Loucy (cell line): ENCODE measurements at regions not wholly inside any gene's neighbourhood (a gene's known extent, or its start where the extent isn't known, plus 50 kb on each side); places are given as distances from the start of the nearest gene placed in this dataset.

Source experiments
- CTCF ChIP-seq: fragments of 200-600 bp; sonication (generic); conservative IDR thresholded peaks from 2 replicates; pipeline ENCODE4 v1.5.1; 2014; ENCODE audit warnings: mild to moderate bottlenecking, antibody characterized with exemption, low read length
- EZH2phosphoT487 ChIP-seq: fragments of 200-600 bp; IDR thresholded peaks from 2 replicates; pipeline ENCODE4 v1.6.1; 2018; ENCODE audit warnings: antibody characterized with exemption, mild to moderate bottlenecking, moderate library complexity, borderline replicate concordance

GRCh38 chr1:242585616-242586359 is 61.3 kb upstream of the PLD5 start:
- TF ChIP-seq CTCF (no peak), EZH2phosphoT487 (no peak)
